ENCODE measurements at regions not wholly inside any gene's neighbourhood (a gene's known extent, or its start where the extent isn't known, plus 50 kb on each side); places are given as distances from the start of the nearest gene placed in this dataset.

- Histone ChIP-seq H3K4me2 (ENCODE audit: low read length) (no peak overlapping the region), H3K9me2 (ENCODE audit: insufficient read depth, low read length) (no peaks in the 10 kb centered on the region), H3K9ac (ENCODE audit: low read length) (no peak overlapping the region), H3K36me3 (ENCODE audit: insufficient read depth, low read length) (no peaks in the 10 kb centered on the region), H3K9me3 (ENCODE audit: low read length) (no peaks in the 10 kb centered on the region), H4K20me1 (ENCODE audit: insufficient read depth) (no peaks in the 10 kb centered on the region), H2AFZ (ENCODE audit: low read depth, low read length) (no peak overlapping the region), H3K4me3 (ENCODE audit: low read length) (no peak overlapping the region), H3K79me2 (replicated peaks; ENCODE audit: insufficient read depth, low read length) (no peaks in the 10 kb centered on the region), H3K27ac (ENCODE audit: low read length) (no peak overlapping the region), H3K27me3 (ENCODE audit: insufficient read depth, low read depth, low read length) (no peaks in the 10 kb centered on the region), H3F3A (ENCODE audit: insufficient read depth, low read length, poor library complexity, severe bottlenecking) (no peaks in the 10 kb centered on the region)
- TF ChIP-seq TAF1 (IDR thresholded peaks at IDR 0.05; ENCODE audit: low read depth) (no peak), MXI1 (conservative IDR thresholded peaks at IDR 0.05; ENCODE audit: poor library complexity, severe bottlenecking) (no peak), EZH2 (IDR thresholded peaks at IDR 0.05; ENCODE audit: borderline replicate concordance, insufficient read depth, low read length, poor library complexity, severe bottlenecking) (no peak), SMC3 (conservative IDR thresholded peaks at IDR 0.05; ENCODE audit: poor library complexity) (no peak), CTCF (IDR thresholded peaks at IDR 0.05; ENCODE audit: poor library complexity, severe bottlenecking) (peak; percentile 15), REST (IDR thresholded peaks at IDR 0.05; ENCODE audit: borderline replicate concordance) (no peak), RAD21 (conservative IDR thresholded peaks at IDR 0.05) (no peak), EP300 (conservative IDR thresholded peaks at IDR 0.05; ENCODE audit: poor library complexity, severe bottlenecking) (no peak)
Measured at GRCh38 chr18:78448106-78448505, 531.5 kb upstream of the SALL3 start.

GRCh38 chr18:78448591-78448990 is 531.0 kb upstream of the SALL3 start:
- no peak overlapping the region for H3K4me2 ChIP-seq (ENCODE audit: low read length)
- no peak overlapping the region for H3K4me3 ChIP-seq (ENCODE audit: low read length)
- no peaks in the 10 kb centered on the region for H3K9me3 ChIP-seq (ENCODE audit: low read length)
- H3F3A ChIP-seq (ENCODE audit: insufficient read depth, low read length, poor library complexity, severe bottlenecking): no peaks in the 10 kb centered on the region
- H3K9me2 ChIP-seq (ENCODE audit: insufficient read depth, low read length): no peaks in the 10 kb centered on the region
- TF ChIP-seq TAF1 (IDR thresholded peaks at IDR 0.05; ENCODE audit: low read depth) (no peak), POLR2AphosphoS5 (IDR thresholded peaks at IDR 0.05) (no peak), CTCF (IDR thresholded peaks at IDR 0.05; ENCODE audit: poor library complexity, severe bottlenecking) (no peak), REST (IDR thresholded peaks at IDR 0.05; ENCODE audit: borderline replicate concordance) (no peak), EP300 (conservative IDR thresholded peaks at IDR 0.05; ENCODE audit: poor library complexity, severe bottlenecking) (no peak), SMC3 (conservative IDR thresholded peaks at IDR 0.05; ENCODE audit: poor library complexity) (no peak), MXI1 (conservative IDR thresholded peaks at IDR 0.05; ENCODE audit: poor library complexity, severe bottlenecking) (no peak), RAD21 (conservative IDR thresholded peaks at IDR 0.05) (no peak), EZH2 (IDR thresholded peaks at IDR 0.05; ENCODE audit: borderline replicate concordance, insufficient read depth, low read length, poor library complexity, severe bottlenecking) (no peak)
- H3K27ac ChIP-seq (ENCODE audit: low read length): no peak overlapping the region
- no peaks in the 10 kb centered on the region for H3K36me3 ChIP-seq (ENCODE audit: insufficient read depth, low read length)
- H4K20me1 ChIP-seq (ENCODE audit: insufficient read depth): no peaks in the 10 kb centered on the region
- H2AFZ ChIP-seq (ENCODE audit: low read depth, low read length): no peak overlapping the region
- no peak overlapping the region for H3K9ac ChIP-seq (ENCODE audit: low read length)
- no peaks in the 10 kb centered on the region for H3K27me3 ChIP-seq (ENCODE audit: insufficient read depth, low read depth, low read length)
- H3K79me2 ChIP-seq (replicated peaks; ENCODE audit: insufficient read depth, low read length): no peaks in the 10 kb centered on the region
